OCI-LY7 (cell line): ENCODE measurements at regions not wholly inside any gene's neighbourhood (a gene's known extent, or its start where the extent isn't known, plus 50 kb on each side); places are given as distances from the start of the nearest gene placed in this dataset.

ENCODE experiments used
- EZH2phosphoT487 ChIP-seq: fragments of 200-600 bp; sonication (generic); IDR thresholded peaks from 2 replicates; pipeline ENCODE4 v1.6.1; 2018; ENCODE audit warnings: low read depth, borderline replicate concordance, mild to moderate bottlenecking, mixed run types, antibody characterized with exemption, low read length, moderate library complexity, mixed read lengths
- TF ChIP-seq, protein P1 (sequence below): fragments of 200-600 bp; sonication (generic); conservative IDR thresholded peaks from 2 replicates; pipeline ENCODE4 v1.5.1; 2014; ENCODE audit warnings: mild to moderate bottlenecking, antibody characterized with exemption, low read length, moderate library complexity, mixed read lengths

DNA sequence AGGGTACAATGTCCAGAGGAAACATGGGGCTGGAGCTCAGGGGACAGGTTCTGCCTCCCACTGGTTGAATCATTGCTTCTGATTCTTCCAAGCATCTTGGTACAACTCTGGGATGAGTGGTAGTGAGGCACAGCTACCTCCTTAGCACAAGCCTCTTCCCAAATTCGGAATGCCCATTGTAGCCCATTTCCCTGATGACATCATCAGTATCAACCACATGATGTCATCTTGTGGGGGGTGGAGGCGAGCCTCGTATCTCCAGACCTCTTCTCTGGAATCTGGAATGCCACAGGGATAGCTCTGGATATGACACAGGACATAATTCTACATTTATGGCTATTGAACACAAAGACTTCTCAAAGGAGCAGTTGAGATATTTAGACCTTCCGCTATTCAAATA is 715.2 kb downstream of the RNF144A start:
- TF ChIP-seq, protein P1, sequence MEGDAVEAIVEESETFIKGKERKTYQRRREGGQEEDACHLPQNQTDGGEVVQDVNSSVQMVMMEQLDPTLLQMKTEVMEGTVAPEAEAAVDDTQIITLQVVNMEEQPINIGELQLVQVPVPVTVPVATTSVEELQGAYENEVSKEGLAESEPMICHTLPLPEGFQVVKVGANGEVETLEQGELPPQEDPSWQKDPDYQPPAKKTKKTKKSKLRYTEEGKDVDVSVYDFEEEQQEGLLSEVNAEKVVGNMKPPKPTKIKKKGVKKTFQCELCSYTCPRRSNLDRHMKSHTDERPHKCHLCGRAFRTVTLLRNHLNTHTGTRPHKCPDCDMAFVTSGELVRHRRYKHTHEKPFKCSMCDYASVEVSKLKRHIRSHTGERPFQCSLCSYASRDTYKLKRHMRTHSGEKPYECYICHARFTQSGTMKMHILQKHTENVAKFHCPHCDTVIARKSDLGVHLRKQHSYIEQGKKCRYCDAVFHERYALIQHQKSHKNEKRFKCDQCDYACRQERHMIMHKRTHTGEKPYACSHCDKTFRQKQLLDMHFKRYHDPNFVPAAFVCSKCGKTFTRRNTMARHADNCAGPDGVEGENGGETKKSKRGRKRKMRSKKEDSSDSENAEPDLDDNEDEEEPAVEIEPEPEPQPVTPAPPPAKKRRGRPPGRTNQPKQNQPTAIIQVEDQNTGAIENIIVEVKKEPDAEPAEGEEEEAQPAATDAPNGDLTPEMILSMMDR, result no peak
- no peak for TF ChIP-seq EZH2phosphoT487
